ENCODE measurements at regions not wholly inside any gene's neighbourhood (a gene's known extent, or its start where the extent isn't known, plus 50 kb on each side); places are given as distances from the start of the nearest gene placed in this dataset.

DNA sequence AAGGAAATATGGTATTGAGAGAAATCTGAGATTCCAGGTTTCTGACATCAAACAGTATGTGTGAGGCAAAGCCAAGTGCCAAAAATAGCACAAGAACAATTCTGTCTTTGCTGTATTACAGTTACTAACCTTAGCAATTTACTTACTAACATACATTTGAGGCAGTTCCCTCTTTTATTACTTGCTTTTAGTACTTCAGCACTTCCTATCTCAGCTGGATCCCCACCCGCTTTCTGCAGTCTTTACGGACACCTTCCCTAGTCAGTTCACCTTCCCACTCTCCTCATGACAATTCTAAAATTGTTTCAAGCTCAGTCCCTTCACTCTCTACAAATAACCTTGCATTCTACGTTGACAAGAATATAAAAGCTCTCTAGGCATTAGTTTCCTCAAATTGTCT is 79.2 kb downstream of the ELAPOR2 start:
- no peak for DNase-seq
- Histone ChIP-seq H3K36me3 (no peaks in the 10 kb centered on the region), H3K9me3 (no peaks in the 10 kb centered on the region), H3K27me3 (no peaks in the 10 kb centered on the region), H3K4me3 (no peak overlapping the region)

- H3K4me3 ChIP-seq: no peak overlapping the region
- H3K27me3 ChIP-seq: no peaks in the 10 kb centered on the region
- no peak for DNase-seq
- no peaks in the 10 kb centered on the region for H3K9me3 ChIP-seq
- no peaks in the 10 kb centered on the region for H3K36me3 ChIP-seq
Observed at GRCh38 chr7:86978808-86979506, 80.5 kb downstream of the ELAPOR2 start.

DNA sequence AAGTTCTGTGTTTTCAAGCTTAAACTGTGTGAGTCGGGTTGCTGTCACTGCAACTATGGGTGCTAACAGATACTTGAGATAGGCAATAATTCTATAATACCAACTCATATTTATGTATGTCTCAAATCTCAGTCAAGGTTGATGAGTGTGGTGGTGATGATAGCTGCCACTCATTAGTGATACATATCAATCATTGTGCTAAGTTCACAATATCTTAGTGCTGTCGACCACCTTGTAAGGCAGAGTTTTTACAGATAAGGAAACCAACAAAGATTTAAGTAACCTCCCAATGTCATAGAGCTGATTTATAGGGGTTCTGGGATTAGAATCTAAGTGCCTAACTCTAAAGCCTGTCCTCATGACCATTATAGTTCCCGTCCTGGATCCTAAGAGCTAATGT is 82.5 kb downstream of the ELAPOR2 start:
- Histone ChIP-seq H3K9me3 (no peaks in the 10 kb centered on the region), H3K27me3 (no peaks in the 10 kb centered on the region), H3K4me3 (no peak overlapping the region), H3K36me3 (no peaks in the 10 kb centered on the region)
- no peak for DNase-seq

GRCh38 chr7:86975914-86976313 is 83.5 kb downstream of the ELAPOR2 start:
- Histone ChIP-seq H3K9me3 (no peaks in the 10 kb centered on the region), H3K4me3 (no peak overlapping the region), H3K27me3 (no peaks in the 10 kb centered on the region), H3K36me3 (no peaks in the 10 kb centered on the region)
- no peak for DNase-seq

- Histone ChIP-seq H3K36me3 (no peaks in the 10 kb centered on the region), H3K27me3 (no peaks in the 10 kb centered on the region), H3K4me3 (no peak overlapping the region), H3K9me3 (no peaks in the 10 kb centered on the region)
- DNase-seq: no peak
Observed at GRCh38 chr7:86975449-86975848, 84.0 kb downstream of the ELAPOR2 start.

DNA sequence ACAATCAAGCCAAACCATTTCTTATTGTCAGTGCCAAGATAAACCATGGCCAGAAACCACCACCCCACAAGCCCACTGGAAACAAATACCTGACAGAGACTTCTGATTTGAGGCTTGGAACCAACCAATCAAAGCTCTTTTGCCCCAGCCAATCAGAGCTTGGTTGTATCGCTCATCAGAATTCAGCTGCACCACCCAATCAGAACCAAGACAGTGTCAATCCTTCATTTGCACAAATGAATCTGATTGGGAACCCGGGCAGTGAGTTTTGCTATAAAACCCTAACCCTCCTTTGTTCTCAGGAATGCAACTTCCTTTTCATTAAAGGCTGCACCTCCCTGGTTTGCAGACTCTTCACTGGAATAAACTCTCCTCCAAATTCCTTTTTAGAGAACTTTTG is 87.4 kb downstream of the ELAPOR2 start:
- Histone ChIP-seq H3K36me3 (no peaks in the 10 kb centered on the region), H3K4me3 (no peak overlapping the region), H3K27me3 (no peaks in the 10 kb centered on the region), H3K9me3 (no peaks in the 10 kb centered on the region)
- DNase-seq: no peak

DNA sequence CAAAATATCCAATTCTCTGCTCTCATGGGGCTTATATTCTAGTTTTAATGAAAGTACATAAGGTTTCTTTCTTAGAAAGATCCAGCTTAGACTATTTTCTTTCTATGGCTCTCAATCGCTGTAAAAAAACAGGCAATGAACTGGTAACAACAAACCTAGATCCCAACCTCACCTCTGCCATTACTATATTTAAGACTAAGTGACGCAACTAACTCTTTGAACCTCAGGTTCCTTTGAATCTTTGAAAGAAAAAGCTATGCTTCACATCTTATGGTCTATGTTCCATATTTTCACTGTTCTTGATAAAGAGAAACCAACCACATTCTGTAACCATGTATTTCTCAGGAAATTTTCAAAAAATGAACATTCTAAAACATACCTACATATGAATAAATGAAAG is 88.5 kb downstream of the ELAPOR2 start:
- no peaks in the 10 kb centered on the region for H3K36me3 ChIP-seq
- H3K27me3 ChIP-seq: no peaks in the 10 kb centered on the region
- no peak overlapping the region for H3K4me3 ChIP-seq
- no peak for DNase-seq
- no peaks in the 10 kb centered on the region for H3K9me3 ChIP-seq

DNA sequence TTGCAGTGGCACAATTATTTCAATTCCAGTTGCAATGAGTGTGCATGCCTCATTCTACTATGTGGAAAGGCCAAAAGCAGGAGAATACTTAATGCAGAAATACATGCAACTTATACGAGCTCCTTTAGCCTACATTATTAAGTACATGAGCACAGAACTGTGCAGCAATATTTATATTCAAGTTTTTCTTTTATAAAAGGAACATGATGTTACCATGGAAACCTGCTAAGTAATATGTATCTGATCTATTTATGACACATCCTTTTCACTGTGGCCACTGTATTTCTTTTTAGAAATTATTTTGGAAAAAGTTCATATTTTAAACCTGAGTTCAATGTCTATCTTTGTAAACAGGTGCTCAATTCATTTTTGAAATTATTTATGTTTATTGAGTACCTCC is 88.9 kb downstream of the ELAPOR2 start:
- DNase-seq: no peak
- no peaks in the 10 kb centered on the region for H3K9me3 ChIP-seq
- H3K4me3 ChIP-seq: no peak overlapping the region
- no peaks in the 10 kb centered on the region for H3K36me3 ChIP-seq
- no peaks in the 10 kb centered on the region for H3K27me3 ChIP-seq

GRCh38 chr7:86969865-86970264 is 89.6 kb downstream of the ELAPOR2 start:
- Histone ChIP-seq H3K27me3 (no peaks in the 10 kb centered on the region), H3K36me3 (no peaks in the 10 kb centered on the region)
- DNase-seq: no peak

GRCh38 chr7:86968618-86969017 is 90.8 kb downstream of the ELAPOR2 start:
- no peaks in the 10 kb centered on the region for H3K36me3 ChIP-seq
- no peaks in the 10 kb centered on the region for H3K9me3 ChIP-seq
- DNase-seq: no peak
- no peak overlapping the region for H3K4me3 ChIP-seq
- H3K27me3 ChIP-seq: no peaks in the 10 kb centered on the region

More at GRCh38 chr7:86969865-86970264, 89.6 kb downstream of the ELAPOR2 start:
- Histone ChIP-seq H3K9me3 (no peaks in the 10 kb centered on the region), H3K4me3 (no peak overlapping the region)

DNA sequence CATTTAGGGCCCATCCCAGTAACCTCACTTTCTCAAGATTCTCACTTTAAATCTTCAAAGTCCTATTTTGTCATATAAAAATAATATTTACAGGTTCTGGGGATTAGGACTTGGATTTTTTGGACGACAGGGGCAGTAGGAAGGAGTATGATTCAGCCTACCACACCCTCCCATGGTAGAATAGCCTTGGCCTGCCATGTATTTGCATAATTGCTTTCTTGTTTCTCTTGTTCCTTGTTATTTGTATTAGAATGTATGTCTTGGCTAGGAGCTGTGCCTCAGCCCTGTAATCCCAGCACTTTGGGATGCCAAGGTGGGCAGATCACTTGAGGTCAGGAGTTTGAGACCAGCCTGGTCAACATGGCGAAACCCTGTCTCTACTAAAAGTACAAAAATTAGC is 92.5 kb downstream of the ELAPOR2 start:
- Histone ChIP-seq H3K9me3 (no peaks in the 10 kb centered on the region), H3K4me3 (no peak overlapping the region), H3K36me3 (no peaks in the 10 kb centered on the region), H3K27me3 (no peaks in the 10 kb centered on the region)
- no peak for DNase-seq

GRCh38 chr7:86965727-86966120 is 93.7 kb downstream of the ELAPOR2 start:
- Histone ChIP-seq H3K9me3 (no peaks in the 10 kb centered on the region), H3K4me3 (no peak overlapping the region), H3K27me3 (no peaks in the 10 kb centered on the region), H3K36me3 (no peaks in the 10 kb centered on the region)
- no peak for DNase-seq

GRCh38 chr7:86964973-86965726 is 94.3 kb downstream of the ELAPOR2 start:
- Histone ChIP-seq H3K27me3 (no peaks in the 10 kb centered on the region), H3K36me3 (no peaks in the 10 kb centered on the region), H3K9me3 (no peaks in the 10 kb centered on the region), H3K4me3 (no peak overlapping the region)
- no peak for DNase-seq

- no peak for DNase-seq
Observed at GRCh38 chr7:86963599-86964230, 95.7 kb downstream of the ELAPOR2 start.

DNA sequence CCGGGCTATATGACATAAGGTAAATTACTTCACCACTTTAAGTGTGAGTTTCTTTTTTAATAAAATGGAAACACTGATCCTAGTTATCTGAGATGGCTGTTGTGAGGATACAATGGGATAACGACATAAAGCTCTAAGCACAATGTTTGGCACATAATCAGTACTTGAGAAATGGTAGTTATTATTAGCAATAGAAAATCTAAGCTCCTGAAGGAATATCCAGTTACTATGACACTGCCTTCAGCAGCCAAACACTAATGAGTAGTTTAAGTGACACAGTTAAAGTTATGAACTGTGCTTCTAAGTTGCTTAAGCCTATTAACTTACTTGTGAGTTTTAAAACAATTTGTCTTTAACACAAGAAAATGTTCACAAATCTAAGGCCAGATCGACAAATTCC is 96.8 kb downstream of the ELAPOR2 start:
- DNase-seq: no peak
- Histone ChIP-seq H3K9me3 (no peaks in the 10 kb centered on the region), H3K36me3 (no peaks in the 10 kb centered on the region), H3K27me3 (no peaks in the 10 kb centered on the region), H3K4me3 (no peak overlapping the region)

More at GRCh38 chr7:86963599-86964230, 95.7 kb downstream of the ELAPOR2 start:
- Histone ChIP-seq H3K9me3 (no peaks in the 10 kb centered on the region), H3K36me3 (no peaks in the 10 kb centered on the region), H3K4me3 (no peak overlapping the region), H3K27me3 (no peaks in the 10 kb centered on the region)

- DNase-seq: no peak
- Histone ChIP-seq H3K9me3 (no peaks in the 10 kb centered on the region), H3K27me3 (no peaks in the 10 kb centered on the region), H3K4me3 (no peak overlapping the region), H3K36me3 (no peaks in the 10 kb centered on the region)
Observed at GRCh38 chr7:86961686-86962085, 97.8 kb downstream of the ELAPOR2 start.

- no peak for DNase-seq
- no peaks in the 10 kb centered on the region for H3K27me3 ChIP-seq
- H3K9me3 ChIP-seq: no peaks in the 10 kb centered on the region
- no peak overlapping the region for H3K4me3 ChIP-seq
- H3K36me3 ChIP-seq: no peaks in the 10 kb centered on the region
Observed at GRCh38 chr7:86958380-86958779, 101.1 kb downstream of the ELAPOR2 start.

DNA sequence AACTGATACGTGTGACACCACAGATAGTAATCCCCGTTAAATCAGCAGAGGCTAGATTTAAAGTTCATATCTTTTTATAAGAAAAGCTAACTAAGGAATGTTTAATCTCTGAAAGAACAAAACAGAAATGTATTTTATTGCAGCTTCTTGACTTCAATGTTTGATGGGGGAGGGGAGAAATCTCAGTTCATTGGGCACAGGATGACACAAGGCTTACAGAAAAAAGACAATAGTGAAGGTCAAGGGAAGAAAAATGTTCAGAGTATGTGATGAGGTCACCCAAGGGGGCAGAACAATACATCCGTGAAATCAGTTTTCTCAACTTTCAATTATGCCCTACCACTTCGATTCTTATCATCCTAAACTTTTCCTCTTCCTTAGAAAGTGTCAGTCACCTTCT is 102.9 kb downstream of the ELAPOR2 start:
- no peak overlapping the region for H3K4me3 ChIP-seq
- no peaks in the 10 kb centered on the region for H3K36me3 ChIP-seq
- DNase-seq: no peak
- H3K9me3 ChIP-seq: no peaks in the 10 kb centered on the region
- no peaks in the 10 kb centered on the region for H3K27me3 ChIP-seq
